Ecto neural progenitor cell (in vitro differentiated cells): ENCODE measurements at regions not wholly inside any gene's neighbourhood (a gene's known extent, or its start where the extent isn't known, plus 50 kb on each side); places are given as distances from the start of the nearest gene placed in this dataset.

Experiments used
- DNase-seq: peaks from one replicate; pipeline ENCODE4 v3.0.0-alpha.2; 2018; ENCODE audit warnings: low spot score

GRCh38 chr13:82803341-82803740, 1078.9 kb downstream of the SLITRK1 start:
- DNase-seq: no peak

GRCh38 chr13:82802528-82802927, 1079.7 kb downstream of the SLITRK1 start:
- no peak for DNase-seq

- DNase-seq: no peak
These were observed 1081.9 kb downstream of the SLITRK1 start for GRCh38 chr13:82800391-82800790.

GRCh38 chr13:82797876-82798275, 1084.4 kb downstream of the SLITRK1 start:
- DNase-seq: no peak

- no peak for DNase-seq
These were observed 1091.2 kb downstream of the SLITRK1 start for GRCh38 chr13:82791035-82791434.

GRCh38 chr13:82772816-82773215, 1109.5 kb downstream of the SLITRK1 start:
- no peak for DNase-seq

- no peak for DNase-seq
These were observed 1115.4 kb downstream of the SLITRK1 start for GRCh38 chr13:82766732-82767321.

- no peak for DNase-seq
These were observed 1124.2 kb downstream of the SLITRK1 start for GRCh38 chr13:82758044-82758443.

- no peak for DNase-seq
These were observed 1131.1 kb downstream of the SLITRK1 start for GRCh38 chr13:82751206-82751605.

GRCh38 chr13:82749551-82749950, 1132.7 kb downstream of the SLITRK1 start:
- DNase-seq: no peak

- no peak for DNase-seq
These were observed 1134.3 kb downstream of the SLITRK1 start for GRCh38 chr13:82747958-82748357.

- DNase-seq: no peak
These were observed 1135.0 kb downstream of the SLITRK1 start for GRCh38 chr13:82747291-82747690.

- no peak for DNase-seq
These were observed 1141.8 kb downstream of the SLITRK1 start for GRCh38 chr13:82740442-82740841.

GRCh38 chr13:82739881-82740280, 1142.4 kb downstream of the SLITRK1 start:
- DNase-seq: no peak

GRCh38 chr13:82729401-82729800, 1152.9 kb downstream of the SLITRK1 start:
- DNase-seq: no peak

- DNase-seq: no peak
These were observed 1161.3 kb downstream of the SLITRK1 start for GRCh38 chr13:82720986-82721385.

- no peak for DNase-seq
These were observed 1162.3 kb downstream of the SLITRK1 start for GRCh38 chr13:82719987-82720386.

GRCh38 chr13:82717249-82717648, 1165.0 kb downstream of the SLITRK1 start:
- no peak for DNase-seq

GRCh38 chr13:82713687-82714405, 1168.4 kb downstream of the SLITRK1 start:
- DNase-seq: no peak

GRCh38 chr13:82702513-82702912, 1179.8 kb downstream of the SLITRK1 start:
- no peak for DNase-seq

- DNase-seq: no peak
These were observed 1181.3 kb downstream of the SLITRK1 start for GRCh38 chr13:82701020-82701419.

GRCh38 chr13:82698941-82699340, 1183.3 kb downstream of the SLITRK1 start:
- no peak for DNase-seq

GRCh38 chr13:82698383-82698782, 1183.9 kb downstream of the SLITRK1 start:
- DNase-seq: no peak

GRCh38 chr13:82693607-82694006, 1188.7 kb downstream of the SLITRK1 start:
- DNase-seq: no peak
